Skeletal muscle satellite cell (primary cell): ENCODE measurements at regions not wholly inside any gene's neighbourhood (a gene's known extent, or its start where the extent isn't known, plus 50 kb on each side); places are given as distances from the start of the nearest gene placed in this dataset. TPM values are rescaled to one million over a fixed set of nuclear protein-coding genes. Genes with fewer than 3 reads are reported as not detected.

Experiments used
- H3K27me3 ChIP-seq: 2 replicates; pipeline ENCODE4 v1.7.0; 2013; ENCODE audit warnings: low read length; ENCODE audit not compliant: control insufficient read depth, insufficient read depth
- H3K36me3 ChIP-seq: 2 replicates; pipeline ENCODE4 v1.7.0; 2013; ENCODE audit warnings: mild to moderate bottlenecking, control low read depth, low read length; ENCODE audit not compliant: insufficient read depth
- H3K4me1 ChIP-seq: 2 replicates; pipeline ENCODE4 v1.7.0; 2013; ENCODE audit warnings: low read length; ENCODE audit not compliant: control insufficient read depth, insufficient read depth
- H3K4me2 ChIP-seq: 2 replicates; pipeline ENCODE4 v1.7.0; 2013; ENCODE audit warnings: mild to moderate bottlenecking, low read length
- H3K4me3 ChIP-seq: 2 replicates; pipeline ENCODE4 v1.7.0; 2013; ENCODE audit warnings: low read length
- H3K9ac ChIP-seq: 2 replicates; pipeline ENCODE4 v1.7.0; 2013; ENCODE audit warnings: mild to moderate bottlenecking, low read depth, low read length, moderate library complexity
- H3K9me3 ChIP-seq: replicated peaks from 2 replicates; pipeline ENCODE4 v1.7.0; 2013; ENCODE audit warnings: mild to moderate bottlenecking, control low read depth, low read length
- small RNA-seq: library from RNA; depleted of rRNA; stranded (forward); fragments of <200 nt; gene quantifications from one replicate; pipeline ENCODE3, GENCODE V24; 2012

DNA sequence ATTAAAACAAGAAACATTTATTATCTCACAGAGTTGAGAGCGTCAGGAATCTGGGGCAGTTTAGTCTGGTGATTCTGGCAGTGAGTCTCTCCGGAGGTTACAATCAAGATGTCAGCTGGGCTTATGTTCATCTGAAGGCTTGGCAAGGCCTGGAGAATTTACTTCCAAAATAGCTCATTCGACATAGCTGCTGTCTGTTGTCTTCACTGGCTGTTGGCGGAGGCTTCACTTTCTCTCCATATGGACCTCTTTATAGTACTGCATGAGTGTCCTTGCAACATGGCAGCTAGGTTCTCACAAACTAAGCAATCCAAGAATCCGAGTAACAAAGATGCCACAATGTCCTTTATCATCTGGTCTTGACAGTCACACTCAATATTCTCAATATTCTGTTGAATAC is 70.2 kb upstream of the ADGRL3 start:
- no peaks in the 10 kb centered on the region for H3K9me3 ChIP-seq
- no peaks in the 10 kb centered on the region for H3K4me1 ChIP-seq
- no peak overlapping the region for H3K4me2 ChIP-seq
- no peak overlapping the region for H3K9ac ChIP-seq
- no peaks in the 10 kb centered on the region for H3K36me3 ChIP-seq
- H3K27me3 ChIP-seq, result no peaks in the 10 kb centered on the region
- H3K4me3 ChIP-seq, result no peak overlapping the region

DNA sequence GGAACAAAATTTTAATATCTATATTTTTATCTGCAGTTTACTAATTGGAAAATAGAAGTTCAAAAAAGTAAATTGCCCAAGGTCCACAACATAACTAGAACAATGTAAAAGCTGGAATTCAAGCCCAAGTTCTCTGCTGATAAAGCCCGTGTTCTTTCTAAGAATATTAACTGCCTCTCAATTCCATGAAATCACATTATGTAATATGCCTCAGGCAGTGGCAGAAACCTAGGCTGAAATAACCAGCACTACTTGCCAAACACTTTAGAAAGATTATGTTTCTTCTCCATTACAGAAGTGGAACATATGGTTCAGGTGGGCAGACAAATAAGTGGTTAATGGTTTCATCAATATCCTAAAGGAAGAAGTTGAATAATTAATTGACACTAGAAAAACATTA is 56.7 kb upstream of the ADGRL3 start:
- H3K27me3 ChIP-seq, result no peaks in the 10 kb centered on the region
- H3K36me3 ChIP-seq, result no peaks in the 10 kb centered on the region
- no peak overlapping the region for H3K4me2 ChIP-seq
- no peaks in the 10 kb centered on the region for H3K9me3 ChIP-seq
- H3K4me3 ChIP-seq, result no peak overlapping the region
- H3K9ac ChIP-seq, result no peak overlapping the region
- H3K4me1 ChIP-seq, result no peaks in the 10 kb centered on the region

DNA sequence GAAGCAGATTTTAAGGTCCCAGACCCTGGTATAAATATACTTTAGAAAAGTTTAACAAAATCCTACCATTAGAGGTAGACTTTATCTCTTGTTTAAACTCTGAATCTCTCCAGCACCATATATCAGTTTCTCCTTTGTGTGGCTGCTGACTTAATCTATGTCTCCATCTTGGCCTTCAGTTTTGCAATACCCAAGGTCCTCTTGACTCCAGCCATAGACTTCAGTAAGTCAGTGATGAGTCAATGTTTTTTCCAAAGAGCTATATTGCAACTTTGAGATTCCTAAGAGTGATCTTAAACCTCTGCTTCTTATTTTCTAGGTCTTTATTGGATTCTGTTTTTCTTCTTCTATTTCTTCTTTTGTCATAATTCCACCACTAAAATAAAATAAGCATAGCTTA is 50.8 kb upstream of the ADGRL3 start:
- no peaks in the 10 kb centered on the region for H3K36me3 ChIP-seq
- H3K27me3 ChIP-seq, result no peaks in the 10 kb centered on the region
- H3K4me3 ChIP-seq, result no peak overlapping the region
- no peak overlapping the region for H3K9ac ChIP-seq
- H3K4me1 ChIP-seq, result no peaks in the 10 kb centered on the region
- H3K4me2 ChIP-seq, result no peak overlapping the region
- no peaks in the 10 kb centered on the region for H3K9me3 ChIP-seq

Small RNAs in the stretch of these regions (small RNA-seq; reads per million reads assigned to genes)
- gene MIR548AG1 (not detected), gene RF00019 (not detected), gene RNU6-1325P (not detected)
